Kidney (tissue), 13 donors: ENCODE measurements at regions not wholly inside any gene's neighbourhood (a gene's known extent, or its start where the extent isn't known, plus 50 kb on each side); places are given as distances from the start of the nearest gene placed in this dataset.

Experiments
- DNase-seq, 5 donors: peaks; one replicate each; pipeline ENCODE4 v3.0.0-alpha.2; 2013 to 2020
- FAIRE-seq: peaks from 2 replicates; lab custom pipeline; 2012; peaks lifted over from hg19 to GRCh38; lab: Jason Lieb, UNC
- H3K27ac ChIP-seq, 2 donors: one replicate each; pipeline ENCODE4 v1.7.0; 2013; ENCODE audit warnings: low read depth in 2 of 2, low read length in 2 of 2, inconsistent platforms in 1 of 2
- H3K27me3 ChIP-seq: one replicate; pipeline ENCODE4 v1.7.1; 2013; ENCODE audit warnings: low read length, inconsistent platforms; ENCODE audit not compliant: control insufficient read depth, insufficient read depth
- H3K36me3 ChIP-seq, 3 donors: one replicate each; pipeline versions ENCODE4 v1.7.0 to v1.7.1; 2013; ENCODE audit warnings: low read length in 3 of 3, control low read depth in 1 of 3, inconsistent platforms in 1 of 3; ENCODE audit not compliant: insufficient read depth in 3 of 3, control insufficient read depth in 2 of 3
- H3K4me1 ChIP-seq, 3 donors: one replicate each; pipeline versions ENCODE4 v1.7.0 to v1.7.1; 2013; ENCODE audit warnings: low read length in 3 of 3, inconsistent platforms in 1 of 3, low read depth in 1 of 3; ENCODE audit not compliant: control insufficient read depth in 2 of 3, insufficient read depth in 2 of 3
- H3K4me3 ChIP-seq, 3 donors: one replicate each; pipeline versions ENCODE4 v1.7.0 to v1.8.1; 2013; ENCODE audit warnings: low read length in 3 of 3, control low read depth in 1 of 3, inconsistent platforms in 1 of 3
- H3K9ac ChIP-seq, 3 donors: one replicate each; pipeline versions ENCODE4 v1.7.0 to v1.7.1; 2013; ENCODE audit warnings: low read length in 3 of 3, control low read depth in 1 of 3, inconsistent platforms in 1 of 3
- H3K9me3 ChIP-seq, 3 donors: one replicate each; pipeline versions ENCODE4 v1.7.0 to v1.7.1; 2013; ENCODE audit warnings: low read length in 3 of 3, control low read depth in 1 of 3, inconsistent platforms in 1 of 3; ENCODE audit not compliant: control insufficient read depth in 2 of 3, insufficient read depth in 1 of 3
- CTCF ChIP-seq: IDR thresholded peaks from 3 replicates; pipeline ENCODE4 v1.5.1; 2012; ENCODE audit warnings: mild to moderate bottlenecking, moderate library complexity, borderline replicate concordance; ENCODE audit not compliant: insufficient read depth; ENCODE audit errors: extremely low read depth
- intact Hi-C: fragments of 100-400 bp; cut with DNase I; formaldehyde crosslinking; loops from one replicate; pipeline ENCODE4 v1.11.1; 2022
- donor health status: control.
- donor health status: control.
- donor health status: control.
- donor health status: control.
- donor health status: control.
- donor health status: DM: yes; HTN: yes; CAD: no.
- donor health status: Normal renal cell carcinoma (clear cell type).

- intact Hi-C loops, result no loop called here
- DNase-seq, result no peak
- TF ChIP-seq CTCF, result no peak
- H3K27me3 ChIP-seq, result no peaks in the 10 kb centered on the region
- no peaks in the 10 kb centered on the region for H3K9me3 ChIP-seq
- H3K27ac ChIP-seq, result no peak overlapping the region
- no peak overlapping the region for H3K9ac ChIP-seq
- no peak for FAIRE-seq
- no peaks in the 10 kb centered on the region for H3K36me3 ChIP-seq
- H3K4me3 ChIP-seq, result no peak overlapping the region
- peaks cover 11 to 17% (median 12%) of the 10 kb centered on the region in 3 donors for H3K4me1 ChIP-seq
Measured at GRCh38 chr15:29874977-29875376, 52.7 kb upstream of the TJP1 start.

- H3K4me3 ChIP-seq, result no peak overlapping the region
- DNase-seq (no peak), FAIRE-seq (no peak)
- peaks cover 14 to 17% (median 16%) of the 10 kb centered on the region in 3 donors for H3K4me1 ChIP-seq
- no peak overlapping the region for H3K27ac ChIP-seq
- H3K27me3 ChIP-seq, result no peaks in the 10 kb centered on the region
- no peak for TF ChIP-seq CTCF
- H3K9ac ChIP-seq, result no peak overlapping the region
- intact Hi-C loops, result no loop called here
- H3K36me3 ChIP-seq, result no peaks in the 10 kb centered on the region
- H3K9me3 ChIP-seq, result no peaks in the 10 kb centered on the region
Measured at GRCh38 chr15:29873947-29874411, 51.7 kb upstream of the TJP1 start.

- no peak for FAIRE-seq
- DNase-seq, result no peak
- Histone ChIP-seq H3K9ac (no peak overlapping the region), H3K4me3 (no peak overlapping the region), H3K36me3 (no peaks in the 10 kb centered on the region), H3K9me3 (no peaks in the 10 kb centered on the region), H3K27me3 (no peaks in the 10 kb centered on the region), H3K27ac (no peak overlapping the region), H3K4me1 (peaks cover 14 to 17% (median 16%) of the 10 kb centered on the region in 3 donors)
- intact Hi-C loops, result no loop called here
- no peak for TF ChIP-seq CTCF
Measured at GRCh38 chr15:29873264-29873663, 51.0 kb upstream of the TJP1 start.

GRCh38 chr15:29872716-29873115 lies 50.4 kb upstream of the TJP1 start:
- DNase-seq, result no peak
- H3K9me3 ChIP-seq, result no peaks in the 10 kb centered on the region
- H3K27ac ChIP-seq, result no peak overlapping the region
- no peak overlapping the region for H3K4me3 ChIP-seq
- no peaks in the 10 kb centered on the region for H3K27me3 ChIP-seq
- no peaks in the 10 kb centered on the region for H3K36me3 ChIP-seq
- FAIRE-seq, result no peak
- no peak for TF ChIP-seq CTCF
- no peak overlapping the region for H3K9ac ChIP-seq
- intact Hi-C loops, result no loop called here
- peaks cover 14 to 17% (median 16%) of the 10 kb centered on the region in 3 donors for H3K4me1 ChIP-seq
